ENCODE measurements at regions not wholly inside any gene's neighbourhood (a gene's known extent, or its start where the extent isn't known, plus 50 kb on each side); places are given as distances from the start of the nearest gene placed in this dataset.
"Not testable (repeated sequence)": the region's sequence is repeated elsewhere in the genome, so short reads cannot be mapped to it uniquely, and the experiment has no call there.

- no peak for TF ChIP-seq ZNF274 (IDR thresholded peaks at IDR 0.05; ENCODE audit: low read depth, low read length)
- H3K4me3 ChIP-seq (ENCODE audit: low read length), result no peak overlapping the region
Measured at GRCh38 chr13:104634016-104634415, 1567.8 kb upstream of the SLC10A2 start.

- TF ChIP-seq ZNF274 (IDR thresholded peaks at IDR 0.05; ENCODE audit: low read depth, low read length), result no peak
Measured at GRCh38 chr13:104632736-104633135, 1566.5 kb upstream of the SLC10A2 start.

GRCh38 chr13:104625201-104625600 lies 1559.0 kb upstream of the SLC10A2 start:
- no peak overlapping the region for H3K4me3 ChIP-seq (ENCODE audit: low read length)
- no peak for TF ChIP-seq ZNF274 (IDR thresholded peaks at IDR 0.05; ENCODE audit: low read depth, low read length)

More at GRCh38 chr13:104632736-104633135, 1566.5 kb upstream of the SLC10A2 start:
- H3K4me3 ChIP-seq (ENCODE audit: low read length), result no peak overlapping the region

GRCh38 chr13:104616990-104617389 lies 1550.8 kb upstream of the SLC10A2 start:
- no peak overlapping the region for H3K4me3 ChIP-seq (ENCODE audit: low read length)
- no peak for TF ChIP-seq ZNF274 (IDR thresholded peaks at IDR 0.05; ENCODE audit: low read depth, low read length)

GRCh38 chr13:104614361-104615145 lies 1548.3 kb upstream of the SLC10A2 start:
- H3K4me3 ChIP-seq (ENCODE audit: low read length), result no peak overlapping the region
- no peak for TF ChIP-seq ZNF274 (IDR thresholded peaks at IDR 0.05; ENCODE audit: low read depth, low read length)

GRCh38 chr13:104608331-104608730 lies 1542.1 kb upstream of the SLC10A2 start:
- no peak for TF ChIP-seq ZNF274 (IDR thresholded peaks at IDR 0.05; ENCODE audit: low read depth, low read length)
- H3K4me3 ChIP-seq (ENCODE audit: low read length), result no peak overlapping the region

GRCh38 chr13:104605435-104605834 lies 1539.2 kb upstream of the SLC10A2 start:
- not testable (repeated sequence) for H3K4me3 ChIP-seq (ENCODE audit: low read length)

- TF ChIP-seq ZNF274 (IDR thresholded peaks at IDR 0.05; ENCODE audit: low read depth, low read length), result no peak
- H3K4me3 ChIP-seq (ENCODE audit: low read length), result no peak overlapping the region
Measured at GRCh38 chr13:104597546-104598180, 1531.4 kb upstream of the SLC10A2 start.

- H3K4me3 ChIP-seq (ENCODE audit: low read length), result no peak overlapping the region
- no peak for TF ChIP-seq ZNF274 (IDR thresholded peaks at IDR 0.05; ENCODE audit: low read depth, low read length)
Measured at GRCh38 chr13:104595511-104595910, 1529.3 kb upstream of the SLC10A2 start.

- no peak for TF ChIP-seq ZNF274 (IDR thresholded peaks at IDR 0.05; ENCODE audit: low read depth, low read length)
- no peak overlapping the region for H3K4me3 ChIP-seq (ENCODE audit: low read length)
Measured at GRCh38 chr13:104594806-104595205, 1528.6 kb upstream of the SLC10A2 start.

GRCh38 chr13:104593693-104594092 lies 1527.5 kb upstream of the SLC10A2 start:
- TF ChIP-seq ZNF274 (IDR thresholded peaks at IDR 0.05; ENCODE audit: low read depth, low read length), result no peak

GRCh38 chr13:104593251-104593576 lies 1527.0 kb upstream of the SLC10A2 start:
- TF ChIP-seq ZNF274 (IDR thresholded peaks at IDR 0.05; ENCODE audit: low read depth, low read length), result no peak
- H3K4me3 ChIP-seq (ENCODE audit: low read length), result no peak overlapping the region

More at GRCh38 chr13:104593693-104594092, 1527.5 kb upstream of the SLC10A2 start:
- H3K4me3 ChIP-seq (ENCODE audit: low read length), result no peak overlapping the region

- TF ChIP-seq ZNF274 (IDR thresholded peaks at IDR 0.05; ENCODE audit: low read depth, low read length), result no peak
- H3K4me3 ChIP-seq (ENCODE audit: low read length), result no peak overlapping the region
Measured at GRCh38 chr13:104592545-104593250, 1526.5 kb upstream of the SLC10A2 start.

GRCh38 chr13:104592127-104592526 lies 1525.9 kb upstream of the SLC10A2 start:
- no peak overlapping the region for H3K4me3 ChIP-seq (ENCODE audit: low read length)
- TF ChIP-seq ZNF274 (IDR thresholded peaks at IDR 0.05; ENCODE audit: low read depth, low read length), result no peak

Measured in GM08714 (cell line).